Left ventricle myocardium inferior (tissue), 1 donor: ENCODE measurements at regions not wholly inside any gene's neighbourhood (a gene's known extent, or its start where the extent isn't known, plus 50 kb on each side); places are given as distances from the start of the nearest gene placed in this dataset.

Experiments used
- DNase-seq: peaks from one replicate; pipeline ENCODE4 v3.0.0-alpha.2; 2020
- H3K27ac ChIP-seq: fragments of 200-600 bp; replicated peaks from 2 replicates; pipeline ENCODE4 v1.8.0; 2021
- H3K27me3 ChIP-seq: fragments of 200-600 bp; 2 replicates; pipeline ENCODE4 v1.8.0; 2021; ENCODE audit warnings: low read depth
- H3K36me3 ChIP-seq: fragments of 200-600 bp; 2 replicates; pipeline ENCODE4 v1.8.0; 2021
- H3K4me1 ChIP-seq: fragments of 200-600 bp; 2 replicates; pipeline ENCODE4 v1.8.0; 2021
- H3K4me3 ChIP-seq: fragments of 200-600 bp; 2 replicates; pipeline ENCODE4 v1.8.0; 2021; ENCODE audit warnings: mild to moderate bottlenecking, moderate library complexity
- H3K9me3 ChIP-seq: fragments of 200-600 bp; replicated peaks from 2 replicates; pipeline ENCODE4 v1.8.0; 2021
- intact Hi-C: fragments of 100-400 bp; cut with micrococcal nuclease; formaldehyde crosslinking; loops from one replicate; pipeline ENCODE4 v1.11.0; 2022
- TF ChIP-seq, protein P1 (sequence below): fragments of 200-600 bp; IDR thresholded peaks from 2 replicates; pipeline ENCODE4 v1.8.0; 2021; ENCODE audit warnings: antibody characterized with exemption, mild to moderate bottlenecking, borderline replicate concordance
- donor health status: DM: no; HTN: yes; CAD: no; lungs with severe emphysema.

GRCh38 chr1:218163371-218163770 is 121.7 kb upstream of the RRP15 start:
- intact Hi-C loops, result no loop called here
- Histone ChIP-seq H3K27ac (peak overlapping the region; percentile 94), H3K27me3 (peaks cover 90% of the 10 kb centered on the region), H3K36me3 (no peaks in the 10 kb centered on the region), H3K4me3 (peak overlapping the region; percentile 76), H3K9me3 (no peaks in the 10 kb centered on the region), H3K4me1 (peaks cover 26% of the 10 kb centered on the region)
- DNase-seq, result no peak
- TF ChIP-seq, protein P1, sequence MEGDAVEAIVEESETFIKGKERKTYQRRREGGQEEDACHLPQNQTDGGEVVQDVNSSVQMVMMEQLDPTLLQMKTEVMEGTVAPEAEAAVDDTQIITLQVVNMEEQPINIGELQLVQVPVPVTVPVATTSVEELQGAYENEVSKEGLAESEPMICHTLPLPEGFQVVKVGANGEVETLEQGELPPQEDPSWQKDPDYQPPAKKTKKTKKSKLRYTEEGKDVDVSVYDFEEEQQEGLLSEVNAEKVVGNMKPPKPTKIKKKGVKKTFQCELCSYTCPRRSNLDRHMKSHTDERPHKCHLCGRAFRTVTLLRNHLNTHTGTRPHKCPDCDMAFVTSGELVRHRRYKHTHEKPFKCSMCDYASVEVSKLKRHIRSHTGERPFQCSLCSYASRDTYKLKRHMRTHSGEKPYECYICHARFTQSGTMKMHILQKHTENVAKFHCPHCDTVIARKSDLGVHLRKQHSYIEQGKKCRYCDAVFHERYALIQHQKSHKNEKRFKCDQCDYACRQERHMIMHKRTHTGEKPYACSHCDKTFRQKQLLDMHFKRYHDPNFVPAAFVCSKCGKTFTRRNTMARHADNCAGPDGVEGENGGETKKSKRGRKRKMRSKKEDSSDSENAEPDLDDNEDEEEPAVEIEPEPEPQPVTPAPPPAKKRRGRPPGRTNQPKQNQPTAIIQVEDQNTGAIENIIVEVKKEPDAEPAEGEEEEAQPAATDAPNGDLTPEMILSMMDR, result no peak

DNA sequence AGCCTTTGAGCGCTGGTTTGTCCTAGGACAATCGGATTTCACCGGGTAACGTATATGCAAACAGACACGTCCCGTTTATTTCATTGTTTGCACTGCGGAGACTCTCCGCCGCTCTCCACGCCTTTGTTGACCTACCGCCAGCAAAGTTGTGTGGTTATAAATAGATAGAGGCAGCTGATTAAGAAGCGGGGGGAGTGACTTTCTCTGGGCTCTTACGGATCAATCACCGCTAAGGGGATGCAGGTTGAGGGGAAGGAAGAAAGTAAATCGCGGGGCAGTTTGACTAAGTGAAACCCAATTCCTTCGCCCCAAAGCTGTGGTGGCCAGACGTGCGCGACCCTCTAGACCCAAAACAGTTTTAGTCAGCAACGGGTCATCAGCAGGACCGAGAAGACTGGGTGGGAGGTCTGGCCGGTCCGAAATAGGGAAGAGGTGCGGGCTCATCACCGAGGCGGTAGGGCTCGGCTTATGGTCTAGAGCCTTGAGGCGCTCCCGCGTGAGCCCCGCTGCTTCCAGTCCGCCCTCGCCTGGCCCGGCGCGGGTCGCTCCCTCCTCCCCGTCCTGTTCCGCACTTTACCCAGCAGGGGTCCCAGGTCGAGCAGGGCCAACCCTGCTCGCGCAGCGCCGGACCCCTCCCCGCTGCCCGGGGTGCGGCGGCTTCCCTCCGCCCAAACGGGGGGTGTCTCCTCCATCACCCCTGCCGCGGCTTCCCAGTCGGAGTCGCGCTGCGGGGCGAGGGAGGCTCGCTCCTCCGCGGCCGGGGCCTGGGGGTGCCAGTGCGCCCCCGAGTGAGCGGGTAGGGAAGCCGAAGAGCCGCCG is 120.8 kb upstream of the RRP15 start:
- intact Hi-C loops, result no loop called here
- peak; percentile 28 for DNase-seq
- Histone ChIP-seq H3K4me3 (peak overlapping the region; percentile 76), H3K36me3 (no peaks in the 10 kb centered on the region), H3K4me1 (peaks cover 26% of the 10 kb centered on the region), H3K27ac (peak overlapping the region; percentile 94), H3K9me3 (no peaks in the 10 kb centered on the region), H3K27me3 (peaks cover 98% of the 10 kb centered on the region)
- TF ChIP-seq, protein P1, result peak; percentile 30

DNA sequence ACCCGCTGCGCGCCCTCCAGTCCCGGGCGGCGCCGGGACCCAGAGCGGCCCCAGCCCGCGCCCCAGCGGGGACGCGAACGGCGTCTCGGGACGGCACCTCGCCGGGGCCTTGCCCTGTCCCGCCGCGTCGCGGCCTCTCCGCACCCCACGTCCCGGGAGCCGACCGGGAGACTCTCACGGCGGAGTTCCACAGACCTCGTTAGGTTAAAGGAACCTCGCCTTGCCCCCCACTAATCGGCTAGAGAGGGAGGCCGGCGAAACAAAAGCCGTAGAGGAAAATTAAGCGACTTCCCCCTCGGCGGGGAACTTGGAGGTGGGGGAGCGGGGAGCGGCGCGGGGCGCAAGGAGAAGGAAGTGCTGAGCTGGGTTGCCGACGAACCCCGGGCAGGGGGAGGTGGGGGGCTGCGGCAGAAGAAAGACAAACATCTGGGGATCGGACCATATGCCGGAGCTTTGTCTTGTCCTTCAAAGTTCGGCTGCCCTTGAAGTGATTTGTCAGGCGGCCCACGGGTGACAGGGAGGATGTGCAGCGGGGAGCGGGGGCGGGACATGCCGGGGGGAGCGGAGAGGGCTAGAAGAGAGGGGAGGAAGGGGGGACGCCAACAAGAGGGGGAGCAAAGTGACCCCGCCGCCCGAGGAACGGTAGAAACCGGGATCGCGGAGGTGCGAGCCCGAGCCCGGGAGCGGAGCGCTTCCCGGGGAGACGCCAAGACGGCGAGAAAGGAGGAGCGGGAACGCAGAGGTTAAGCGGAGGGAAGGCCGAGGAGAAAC is 120.0 kb upstream of the RRP15 start:
- TF ChIP-seq, protein P1, result no peak
- intact Hi-C loops, result no loop called here
- peak overlapping the region; percentile 94 for H3K27ac ChIP-seq
- no peaks in the 10 kb centered on the region for H3K36me3 ChIP-seq
- DNase-seq, result peak; percentile 38
- no peaks in the 10 kb centered on the region for H3K9me3 ChIP-seq
- peaks cover 26% of the 10 kb centered on the region for H3K4me1 ChIP-seq
- peaks cover 98% of the 10 kb centered on the region for H3K27me3 ChIP-seq
- peak overlapping the region; percentile 76 for H3K4me3 ChIP-seq

- intact Hi-C loops, result no loop called here
- Histone ChIP-seq H3K27me3 (peaks cover 99% of the 10 kb centered on the region), H3K9me3 (no peaks in the 10 kb centered on the region), H3K4me1 (peaks cover 26% of the 10 kb centered on the region), H3K4me3 (peak overlapping the region; percentile 76), H3K36me3 (no peaks in the 10 kb centered on the region), H3K27ac (peak overlapping the region; percentile 94)
- DNase-seq, result no peak
- TF ChIP-seq, protein P1, result no peak
These were observed 119.4 kb upstream of the RRP15 start for GRCh38 chr1:218165701-218166114.

- no peaks in the 10 kb centered on the region for H3K36me3 ChIP-seq
- no peak for DNase-seq
- H3K9me3 ChIP-seq, result no peaks in the 10 kb centered on the region
- peak overlapping the region; percentile 76 for H3K4me3 ChIP-seq
- intact Hi-C loops, result no loop called here
- TF ChIP-seq, protein P1, result no peak
- H3K4me1 ChIP-seq, result peaks cover 26% of the 10 kb centered on the region
- H3K27me3 ChIP-seq, result peaks cover 98% of the 10 kb centered on the region
- H3K27ac ChIP-seq, result peak overlapping the region; percentile 94
These were observed 118.7 kb upstream of the RRP15 start for GRCh38 chr1:218166268-218166945.
